Activated naive CD8-positive, alpha-beta T cell treated with anti-CD3 and anti-CD28 coated beads for 36 hours (primary cell): ENCODE measurements at regions not wholly inside any gene's neighbourhood (a gene's known extent, or its start where the extent isn't known, plus 50 kb on each side); places are given as distances from the start of the nearest gene placed in this dataset.

Source experiments
- DNase-seq: peaks from one replicate; pipeline ENCODE4 v3.0.0; 2021
- H3K27ac Mint-ChIP-seq: one replicate; pipeline ENCODE4 v1.8.0; 2022; ENCODE audit warnings: mild to moderate bottlenecking, moderate library complexity, mixed read lengths
- H3K27me3 Mint-ChIP-seq: one replicate; pipeline ENCODE4 v1.8.0; 2022; ENCODE audit warnings: mild to moderate bottlenecking, mixed read lengths
- H3K36me3 Mint-ChIP-seq: one replicate; pipeline ENCODE4 v1.8.0; 2021; ENCODE audit warnings: mild to moderate bottlenecking, mixed read lengths
- H3K4me1 Mint-ChIP-seq: one replicate; pipeline ENCODE4 v1.8.0; 2021; ENCODE audit warnings: mixed read lengths
- H3K4me3 Mint-ChIP-seq: one replicate; pipeline ENCODE4 v1.8.0; 2022; ENCODE audit warnings: mild to moderate bottlenecking, moderate library complexity, mixed read lengths
- H3K9me3 Mint-ChIP-seq: one replicate; pipeline ENCODE4 v1.8.0; 2022; ENCODE audit warnings: mixed read lengths

GRCh38 chr21:35404247-35404646 is 355.1 kb upstream of the RUNX1 start:
- Mint-ChIP-seq H3K9me3 (no peaks in the 10 kb centered on the region), H3K4me3 (no peak overlapping the region), H3K4me1 (peaks cover 11% of the 10 kb centered on the region), H3K27ac (no peak overlapping the region), H3K36me3 (no peaks in the 10 kb centered on the region), H3K27me3 (no peaks in the 10 kb centered on the region)
- no peak for DNase-seq

GRCh38 chr21:35402061-35402460 is 353.0 kb upstream of the RUNX1 start:
- Mint-ChIP-seq H3K36me3 (no peaks in the 10 kb centered on the region), H3K9me3 (no peaks in the 10 kb centered on the region), H3K4me1 (peaks cover 9% of the 10 kb centered on the region), H3K27ac (no peak overlapping the region), H3K4me3 (no peak overlapping the region), H3K27me3 (no peaks in the 10 kb centered on the region)
- no peak for DNase-seq

DNA sequence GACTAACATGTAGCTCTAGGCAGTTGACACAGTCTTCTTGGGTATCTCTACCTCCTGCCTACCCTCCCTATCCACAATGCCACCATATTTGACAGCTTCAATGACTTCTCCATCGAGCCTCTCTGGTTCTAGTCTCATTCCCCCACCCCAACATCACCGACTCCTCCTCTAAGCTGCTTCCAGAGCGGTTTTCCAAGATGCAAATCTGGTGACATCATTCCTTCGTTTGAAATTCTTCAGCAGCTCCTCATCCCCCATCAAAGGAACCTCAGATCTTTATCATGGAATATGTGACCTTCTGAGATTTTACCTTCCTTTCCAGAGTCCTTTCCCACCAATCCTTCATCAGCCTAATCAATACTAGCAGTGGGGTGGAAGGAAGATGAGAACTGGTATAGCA is 352.4 kb upstream of the RUNX1 start:
- H3K4me3 Mint-ChIP-seq, result no peak overlapping the region
- no peak for DNase-seq
- H3K36me3 Mint-ChIP-seq, result no peaks in the 10 kb centered on the region
- no peak overlapping the region for H3K27ac Mint-ChIP-seq
- no peaks in the 10 kb centered on the region for H3K27me3 Mint-ChIP-seq
- no peaks in the 10 kb centered on the region for H3K9me3 Mint-ChIP-seq
- H3K4me1 Mint-ChIP-seq, result peaks cover 9% of the 10 kb centered on the region

GRCh38 chr21:35400233-35400939 is 351.3 kb upstream of the RUNX1 start:
- Mint-ChIP-seq H3K4me1 (peaks cover 9% of the 10 kb centered on the region), H3K27ac (no peak overlapping the region), H3K27me3 (no peaks in the 10 kb centered on the region), H3K36me3 (no peaks in the 10 kb centered on the region), H3K9me3 (no peaks in the 10 kb centered on the region), H3K4me3 (peak overlapping the region; percentile 3)
- DNase-seq, result peak; percentile 2

DNA sequence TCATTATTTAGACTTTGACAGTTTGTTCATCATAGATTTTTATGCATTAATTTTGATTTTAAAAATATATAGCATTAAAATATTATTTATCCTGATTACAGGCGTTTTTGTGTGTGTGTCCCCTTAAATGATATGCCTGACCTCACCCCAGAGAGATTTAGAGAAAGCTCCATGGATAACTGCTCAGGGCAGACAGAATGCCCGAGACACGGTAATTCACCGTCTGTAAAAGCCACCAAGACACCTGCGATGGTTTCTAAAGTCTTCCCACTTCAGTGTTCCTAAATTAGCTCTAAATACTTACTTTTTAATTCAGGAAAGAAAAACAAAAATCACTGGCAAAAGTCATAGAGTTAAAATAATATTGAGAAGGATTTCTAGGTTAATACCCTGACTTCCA is 350.6 kb upstream of the RUNX1 start:
- Mint-ChIP-seq H3K27me3 (no peaks in the 10 kb centered on the region), H3K27ac (no peak overlapping the region), H3K9me3 (no peaks in the 10 kb centered on the region), H3K36me3 (no peaks in the 10 kb centered on the region), H3K4me1 (peaks cover 9% of the 10 kb centered on the region), H3K4me3 (no peak overlapping the region)
- no peak for DNase-seq

DNA sequence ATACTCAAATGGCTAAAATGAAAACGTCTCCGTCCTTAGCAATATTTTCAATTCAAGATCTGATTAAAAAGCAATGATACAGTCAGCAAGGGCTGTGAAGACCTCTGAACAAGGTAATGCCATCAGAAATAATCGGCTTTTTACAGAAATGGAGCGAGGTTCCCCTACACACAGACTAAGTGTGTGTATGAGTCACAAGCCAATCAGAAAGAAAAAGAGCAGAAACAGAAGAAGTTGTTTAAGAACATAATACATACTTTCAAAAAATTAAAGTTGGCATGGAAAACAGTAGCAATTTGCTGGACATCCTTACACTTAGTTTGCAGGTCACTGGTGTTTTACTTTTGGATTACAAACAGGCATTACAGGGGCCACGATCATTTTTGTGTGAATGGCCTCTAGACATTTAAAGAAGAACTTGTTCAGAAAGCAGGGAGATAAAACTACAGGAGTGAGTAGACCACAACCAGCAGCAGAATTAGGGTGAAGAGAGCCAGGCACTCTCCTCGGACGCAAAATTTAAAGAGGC is 350.0 kb upstream of the RUNX1 start:
- peaks cover 9% of the 10 kb centered on the region for H3K4me1 Mint-ChIP-seq
- no peak for DNase-seq
- H3K4me3 Mint-ChIP-seq, result no peak overlapping the region
- no peaks in the 10 kb centered on the region for H3K27me3 Mint-ChIP-seq
- no peaks in the 10 kb centered on the region for H3K36me3 Mint-ChIP-seq
- no peaks in the 10 kb centered on the region for H3K9me3 Mint-ChIP-seq
- no peak overlapping the region for H3K27ac Mint-ChIP-seq

GRCh38 chr21:35398346-35398982 is 349.4 kb upstream of the RUNX1 start:
- no peaks in the 10 kb centered on the region for H3K36me3 Mint-ChIP-seq
- DNase-seq, result no peak
- H3K9me3 Mint-ChIP-seq, result no peaks in the 10 kb centered on the region
- no peaks in the 10 kb centered on the region for H3K27me3 Mint-ChIP-seq
- H3K4me3 Mint-ChIP-seq, result no peak overlapping the region
- H3K4me1 Mint-ChIP-seq, result peaks cover 9% of the 10 kb centered on the region
- H3K27ac Mint-ChIP-seq, result no peak overlapping the region

GRCh38 chr21:35397781-35398180 is 348.7 kb upstream of the RUNX1 start:
- H3K27ac Mint-ChIP-seq, result no peak overlapping the region
- no peak overlapping the region for H3K4me3 Mint-ChIP-seq

DNA sequence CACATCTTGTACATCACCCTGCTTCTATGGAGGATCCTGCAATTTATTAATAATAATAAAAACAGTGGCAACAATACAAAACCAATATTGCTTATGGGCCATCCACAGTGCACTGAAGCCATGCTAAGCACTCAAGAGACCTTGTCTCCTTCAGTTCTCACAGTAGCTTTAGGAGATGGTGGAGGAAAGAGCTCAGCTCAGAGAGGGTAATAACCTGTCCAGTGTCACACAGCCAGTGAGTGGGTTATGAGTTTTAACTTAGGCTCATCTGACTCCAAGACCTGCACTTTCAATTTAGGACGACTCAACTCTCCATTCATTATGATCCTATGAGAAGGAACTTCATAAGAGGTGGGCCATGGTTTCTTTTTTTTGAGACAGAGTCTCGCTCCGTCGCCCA is 347.6 kb upstream of the RUNX1 start:
- no peak for DNase-seq
- Mint-ChIP-seq H3K4me3 (no peak overlapping the region), H3K27me3 (no peaks in the 10 kb centered on the region), H3K9me3 (no peaks in the 10 kb centered on the region), H3K27ac (no peak overlapping the region), H3K36me3 (no peaks in the 10 kb centered on the region), H3K4me1 (peaks cover 9% of the 10 kb centered on the region)

More at GRCh38 chr21:35397781-35398180, 348.7 kb upstream of the RUNX1 start:
- Mint-ChIP-seq H3K36me3 (no peaks in the 10 kb centered on the region), H3K4me1 (peaks cover 9% of the 10 kb centered on the region), H3K9me3 (no peaks in the 10 kb centered on the region), H3K27me3 (no peaks in the 10 kb centered on the region)
- no peak for DNase-seq

DNA sequence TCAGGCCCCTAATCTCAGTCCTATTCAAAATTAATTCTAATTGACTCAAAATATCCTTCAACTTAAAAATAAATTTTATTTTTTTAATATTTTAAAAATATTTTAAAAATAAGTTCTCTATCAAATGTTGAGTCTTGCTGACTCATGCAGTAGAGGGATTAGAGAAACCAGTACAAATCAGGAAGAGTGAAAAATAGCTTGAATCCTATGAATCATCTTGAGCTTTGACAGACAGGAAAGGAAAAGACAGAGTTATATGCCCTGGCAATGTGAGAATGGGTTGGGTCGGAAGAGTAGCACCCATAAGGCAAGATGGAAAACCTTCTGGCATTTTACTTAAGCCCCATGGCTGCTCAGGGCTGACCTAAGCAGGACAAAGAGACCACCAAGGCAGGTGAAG is 346.6 kb upstream of the RUNX1 start:
- peaks cover 3% of the 10 kb centered on the region for H3K9me3 Mint-ChIP-seq
- H3K27me3 Mint-ChIP-seq, result no peaks in the 10 kb centered on the region
- DNase-seq, result no peak
- no peaks in the 10 kb centered on the region for H3K36me3 Mint-ChIP-seq
- H3K27ac Mint-ChIP-seq, result no peak overlapping the region
- peaks cover 9% of the 10 kb centered on the region for H3K4me1 Mint-ChIP-seq
- H3K4me3 Mint-ChIP-seq, result no peak overlapping the region

GRCh38 chr21:35394634-35395369 is 345.7 kb upstream of the RUNX1 start:
- Mint-ChIP-seq H3K4me3 (no peak overlapping the region), H3K4me1 (peaks cover 6% of the 10 kb centered on the region), H3K27ac (no peak overlapping the region), H3K27me3 (no peaks in the 10 kb centered on the region), H3K36me3 (no peaks in the 10 kb centered on the region), H3K9me3 (peaks cover 3% of the 10 kb centered on the region)
- no peak for DNase-seq

GRCh38 chr21:35394049-35394448 is 344.9 kb upstream of the RUNX1 start:
- Mint-ChIP-seq H3K4me3 (no peak overlapping the region), H3K9me3 (peaks cover 3% of the 10 kb centered on the region), H3K4me1 (peaks cover 3% of the 10 kb centered on the region), H3K36me3 (no peaks in the 10 kb centered on the region), H3K27ac (no peak overlapping the region), H3K27me3 (no peaks in the 10 kb centered on the region)
- no peak for DNase-seq

DNA sequence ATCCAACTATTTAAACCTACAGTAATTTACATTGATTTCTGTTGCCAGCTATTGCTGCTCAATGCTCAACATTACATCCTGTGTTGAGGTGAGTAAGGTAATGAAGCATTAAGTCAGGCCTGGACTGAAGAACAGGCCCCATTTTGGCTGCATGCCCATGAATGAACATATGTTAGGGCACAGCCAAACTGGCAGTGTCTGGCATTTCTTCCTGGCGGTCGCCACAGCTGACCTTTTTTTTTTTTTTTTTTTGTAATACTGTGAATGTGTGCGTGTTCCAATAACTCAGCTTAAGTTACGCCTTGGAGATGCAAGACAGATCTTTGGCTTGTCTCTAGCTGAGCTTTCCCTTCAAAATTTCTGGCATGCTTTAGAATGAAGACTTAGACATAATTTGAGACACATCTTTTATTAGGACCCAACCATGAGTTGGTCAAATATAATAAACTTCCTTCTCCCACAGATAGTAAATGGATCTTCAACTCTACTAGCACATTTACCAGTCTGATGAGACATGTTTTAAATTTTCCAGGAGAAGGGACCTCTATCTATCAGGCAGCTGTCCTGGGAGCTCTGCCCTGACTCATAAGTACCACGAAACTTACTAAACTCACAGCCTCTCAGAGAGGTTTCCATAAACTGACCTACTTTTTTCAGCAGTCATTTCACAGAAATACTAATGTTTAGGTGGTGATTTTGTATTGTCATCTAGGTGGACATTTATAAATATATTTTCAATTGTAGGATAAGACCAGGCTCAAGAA is 341.1 kb upstream of the RUNX1 start:
- H3K4me1 Mint-ChIP-seq, result peaks cover 3% of the 10 kb centered on the region
- no peaks in the 10 kb centered on the region for H3K27me3 Mint-ChIP-seq
- H3K9me3 Mint-ChIP-seq, result peaks cover 3% of the 10 kb centered on the region
- H3K27ac Mint-ChIP-seq, result no peak overlapping the region
- no peaks in the 10 kb centered on the region for H3K36me3 Mint-ChIP-seq
- no peak for DNase-seq
- no peak overlapping the region for H3K4me3 Mint-ChIP-seq

- peaks cover 3% of the 10 kb centered on the region for H3K4me1 Mint-ChIP-seq
- no peaks in the 10 kb centered on the region for H3K36me3 Mint-ChIP-seq
- no peaks in the 10 kb centered on the region for H3K27me3 Mint-ChIP-seq
- no peak overlapping the region for H3K4me3 Mint-ChIP-seq
- H3K27ac Mint-ChIP-seq, result no peak overlapping the region
- H3K9me3 Mint-ChIP-seq, result peaks cover 3% of the 10 kb centered on the region
- no peak for DNase-seq
Observed at GRCh38 chr21:35386491-35387079, 337.5 kb upstream of the RUNX1 start.
